C4-2B (cell line): ENCODE measurements at regions not wholly inside any gene's neighbourhood (a gene's known extent, or its start where the extent isn't known, plus 50 kb on each side); places are given as distances from the start of the nearest gene placed in this dataset.

Experiments used
- ZFX ChIP-seq: fragments of 450-650 bp; IDR thresholded peaks from 2 replicates; pipeline ENCODE4 v1.6.1; 2017
- TF ChIP-seq, protein P1 (sequence below): fragments of 450-650 bp; conservative IDR thresholded peaks from 2 replicates; pipeline ENCODE4 v1.5.1; 2017; ENCODE audit warnings: mild to moderate bottlenecking

- TF ChIP-seq, protein P1, sequence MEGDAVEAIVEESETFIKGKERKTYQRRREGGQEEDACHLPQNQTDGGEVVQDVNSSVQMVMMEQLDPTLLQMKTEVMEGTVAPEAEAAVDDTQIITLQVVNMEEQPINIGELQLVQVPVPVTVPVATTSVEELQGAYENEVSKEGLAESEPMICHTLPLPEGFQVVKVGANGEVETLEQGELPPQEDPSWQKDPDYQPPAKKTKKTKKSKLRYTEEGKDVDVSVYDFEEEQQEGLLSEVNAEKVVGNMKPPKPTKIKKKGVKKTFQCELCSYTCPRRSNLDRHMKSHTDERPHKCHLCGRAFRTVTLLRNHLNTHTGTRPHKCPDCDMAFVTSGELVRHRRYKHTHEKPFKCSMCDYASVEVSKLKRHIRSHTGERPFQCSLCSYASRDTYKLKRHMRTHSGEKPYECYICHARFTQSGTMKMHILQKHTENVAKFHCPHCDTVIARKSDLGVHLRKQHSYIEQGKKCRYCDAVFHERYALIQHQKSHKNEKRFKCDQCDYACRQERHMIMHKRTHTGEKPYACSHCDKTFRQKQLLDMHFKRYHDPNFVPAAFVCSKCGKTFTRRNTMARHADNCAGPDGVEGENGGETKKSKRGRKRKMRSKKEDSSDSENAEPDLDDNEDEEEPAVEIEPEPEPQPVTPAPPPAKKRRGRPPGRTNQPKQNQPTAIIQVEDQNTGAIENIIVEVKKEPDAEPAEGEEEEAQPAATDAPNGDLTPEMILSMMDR = no peak
- no peak for TF ChIP-seq ZFX
Measured at GRCh38 chr18:78145096-78145495, 834.5 kb upstream of the SALL3 start.
